GM21737 (cell line): ENCODE measurements at regions not wholly inside any gene's neighbourhood (a gene's known extent, or its start where the extent isn't known, plus 50 kb on each side); places are given as distances from the start of the nearest gene placed in this dataset.
"Not testable (repeated sequence)": the region's sequence is repeated elsewhere in the genome, so short reads cannot be mapped to it uniquely, and the experiment has no call there.

Source experiments
- ATAC-seq: cut with Tn5 transposase; IDR thresholded peaks from one replicate; pipeline ENCODE4 v1.9.1; 2021; ENCODE audit warnings: mild to moderate bottlenecking, moderate library complexity; ENCODE audit not compliant: unreplicated experiment

DNA sequence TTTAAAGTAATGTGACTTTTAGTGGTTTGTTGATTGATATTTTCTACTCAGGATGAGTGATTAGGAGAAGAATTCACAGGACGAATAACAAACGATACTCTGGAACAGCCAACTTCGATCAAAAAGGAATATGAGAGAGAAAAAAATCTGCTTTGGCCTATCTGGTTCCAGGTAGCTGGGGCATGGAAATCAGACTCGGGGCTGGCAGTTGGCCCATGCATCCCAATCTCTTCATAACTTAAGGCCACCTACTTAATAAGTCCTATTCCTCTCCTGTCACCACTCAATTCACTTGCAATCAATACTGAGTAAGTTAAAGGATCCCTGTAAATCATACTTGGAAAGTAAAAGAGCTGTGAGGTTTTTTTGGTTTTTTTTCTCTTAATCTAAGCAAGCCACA is 1116.2 kb downstream of the SORCS3 start:
- no peak for ATAC-seq

DNA sequence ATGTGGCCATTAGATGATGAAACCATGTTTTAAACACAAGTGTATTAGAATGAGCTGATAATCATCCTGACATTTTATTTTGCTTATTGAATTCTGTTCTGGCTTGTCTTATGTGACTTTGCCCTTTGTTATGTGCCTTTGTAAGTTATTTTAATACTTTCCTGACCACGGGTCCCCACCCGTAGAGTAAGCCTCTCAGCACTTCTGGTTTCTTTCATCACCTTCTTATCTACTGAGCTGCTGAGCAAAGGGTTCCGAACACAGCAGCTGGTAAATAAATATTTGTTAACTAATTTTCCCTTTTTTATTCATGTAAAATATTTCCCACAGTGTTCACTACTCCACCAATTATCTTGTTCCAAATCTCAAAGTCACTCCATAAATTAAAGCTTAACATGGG is 1115.3 kb downstream of the SORCS3 start:
- ATAC-seq = no peak

DNA sequence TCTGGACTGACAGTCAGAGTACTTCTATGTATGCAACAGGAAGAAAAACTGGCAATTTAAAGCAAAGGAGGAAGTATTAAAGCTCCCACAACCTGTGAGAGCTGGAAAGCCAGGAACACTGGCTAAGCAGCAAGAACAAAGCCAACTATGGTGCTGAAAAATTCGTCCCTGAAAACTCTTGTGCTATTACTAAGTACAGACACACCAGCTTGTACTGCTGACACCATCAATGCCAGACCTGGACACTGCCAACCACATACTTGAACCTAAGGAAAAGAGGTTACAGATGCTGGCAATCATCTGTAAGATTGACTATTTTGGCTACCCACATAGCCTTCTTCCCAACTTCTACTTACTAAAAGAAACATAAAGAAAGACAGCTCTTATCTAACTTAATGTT is 1110.6 kb downstream of the SORCS3 start:
- no peak for ATAC-seq

DNA sequence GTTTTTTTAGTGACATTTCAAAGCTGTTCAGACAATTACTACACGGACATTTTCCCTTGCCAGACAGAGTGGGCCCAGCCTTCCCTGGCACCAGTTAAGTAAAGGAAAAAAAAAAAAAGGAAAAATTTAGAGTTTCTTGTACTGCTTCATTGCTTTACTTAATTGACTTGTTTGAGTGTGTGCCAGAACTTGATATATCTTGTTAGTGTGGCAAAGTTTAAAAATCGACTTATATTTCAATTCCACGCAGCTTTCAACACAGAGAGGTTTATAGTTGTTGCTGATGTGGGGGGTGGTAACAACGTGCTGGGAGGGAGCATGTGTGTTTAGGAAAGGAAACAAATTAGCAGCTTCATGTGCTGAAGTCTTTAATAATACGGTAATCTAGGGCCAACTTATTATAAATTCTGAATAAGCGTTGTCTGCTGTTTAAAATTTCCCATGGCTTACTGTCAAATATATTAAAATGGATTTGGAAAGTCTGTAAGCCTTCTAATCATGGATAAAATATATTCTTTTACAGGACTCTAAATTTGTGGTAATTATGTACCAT is 1104.6 kb downstream of the SORCS3 start:
- no peak for ATAC-seq

DNA sequence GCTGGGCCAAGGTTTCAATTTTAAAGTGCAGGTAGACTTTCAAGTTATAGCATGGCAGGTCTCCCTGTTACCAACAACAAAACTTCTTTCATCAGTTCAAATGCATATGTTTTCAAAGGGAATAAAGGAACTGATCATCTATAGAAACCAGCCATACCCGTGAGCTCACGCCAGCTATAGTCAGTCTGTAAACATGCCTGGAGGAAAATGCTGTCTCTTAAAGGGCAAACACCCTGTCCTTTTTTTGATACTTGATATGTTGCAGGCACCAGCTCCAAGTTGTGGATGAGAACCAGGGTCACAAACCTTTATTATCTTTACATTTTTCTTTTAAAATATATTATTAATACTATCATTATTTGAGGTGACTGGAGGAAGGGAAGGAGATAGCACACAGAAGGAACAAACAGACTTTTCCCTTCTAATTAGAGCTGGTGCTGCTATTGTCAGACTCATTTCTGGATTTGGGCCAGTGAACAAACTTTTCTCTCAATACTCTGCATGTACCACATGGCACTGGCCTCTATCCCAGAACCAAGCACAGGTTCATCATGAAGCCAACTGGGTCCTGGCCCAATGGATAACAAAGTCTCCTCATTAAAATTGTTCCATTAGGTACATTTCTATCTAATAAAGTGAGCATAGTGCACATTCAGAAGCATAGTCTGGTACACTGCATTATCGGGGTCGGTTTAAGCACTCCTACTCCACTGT is 1102.4 kb downstream of the SORCS3 start:
- ATAC-seq = no peak

DNA sequence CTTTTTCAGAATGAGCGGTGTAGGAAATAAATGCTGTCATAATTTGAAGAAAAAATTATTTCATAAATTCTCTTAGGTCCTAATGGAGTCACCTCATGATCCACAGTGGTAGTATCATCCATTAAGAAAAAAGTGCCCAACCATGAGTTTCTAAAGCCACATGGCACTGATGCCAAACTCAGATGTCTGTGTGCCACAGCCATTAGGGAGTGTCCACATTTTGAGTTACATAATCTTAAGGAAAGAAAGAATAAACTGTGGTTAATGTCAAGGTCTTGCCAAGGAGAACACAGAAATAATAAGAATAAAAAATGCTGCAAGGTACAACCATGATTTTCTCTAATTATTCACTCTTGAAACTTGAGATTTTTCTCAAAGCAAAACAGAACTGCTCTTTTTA is 1101.8 kb downstream of the SORCS3 start:
- no peak for ATAC-seq

DNA sequence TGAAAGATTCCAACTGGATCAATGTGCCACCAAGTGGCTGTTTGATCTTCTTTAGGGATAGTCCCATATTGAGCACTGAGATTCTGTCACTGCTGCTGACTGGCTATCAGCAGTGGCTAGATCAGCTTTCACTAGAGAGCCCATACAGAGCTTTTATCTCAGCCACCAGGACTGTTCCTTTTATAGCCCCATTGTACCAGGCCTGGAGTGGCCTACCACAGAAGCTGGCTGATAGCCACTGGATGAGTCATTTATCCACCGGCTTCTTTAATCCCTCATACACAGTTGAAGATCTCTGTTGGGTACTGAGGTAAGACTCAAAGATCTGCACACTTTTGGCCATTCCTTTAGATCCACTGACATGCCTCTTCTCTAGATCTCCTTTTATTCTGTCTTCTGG is 1101.1 kb downstream of the SORCS3 start:
- ATAC-seq = no peak

DNA sequence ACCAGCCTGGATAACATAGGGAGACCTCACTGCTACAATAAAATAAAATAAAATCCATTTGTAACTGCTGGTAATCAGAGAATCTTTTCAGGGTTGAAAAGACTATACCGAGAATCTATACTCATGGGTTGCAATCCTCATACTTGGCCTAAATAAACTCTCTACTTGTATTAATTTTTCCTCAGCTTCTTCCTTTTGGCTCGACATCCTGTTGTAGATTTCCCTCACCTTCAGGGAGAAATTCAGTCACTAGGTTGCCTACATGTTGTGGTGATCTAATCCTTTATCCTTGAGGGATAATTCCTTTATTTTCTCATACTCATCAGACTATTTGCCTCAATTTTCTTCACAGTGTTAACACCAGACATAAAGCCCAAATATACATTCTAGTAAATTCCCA is 1093.4 kb downstream of the SORCS3 start:
- no peak for ATAC-seq

DNA sequence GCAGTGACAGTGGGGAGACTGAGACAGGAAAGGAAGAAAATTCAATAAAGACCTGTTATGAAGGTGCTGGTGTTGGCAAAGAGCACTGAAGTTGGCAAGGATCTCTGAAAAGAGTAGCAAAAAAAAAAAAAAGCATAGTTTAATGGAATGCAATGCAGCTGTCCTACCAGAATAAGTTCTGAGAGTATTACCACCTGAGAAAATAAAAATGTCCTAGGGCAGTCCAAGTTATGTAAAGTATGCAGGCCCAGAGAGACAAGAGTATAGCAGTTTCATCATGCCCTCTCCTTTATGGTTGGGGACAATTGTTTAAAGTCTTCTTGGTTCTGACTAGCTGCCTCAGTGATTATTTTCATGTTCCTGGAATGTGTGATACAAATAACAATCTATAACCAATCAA is 1092.8 kb downstream of the SORCS3 start:
- ATAC-seq = no peak

DNA sequence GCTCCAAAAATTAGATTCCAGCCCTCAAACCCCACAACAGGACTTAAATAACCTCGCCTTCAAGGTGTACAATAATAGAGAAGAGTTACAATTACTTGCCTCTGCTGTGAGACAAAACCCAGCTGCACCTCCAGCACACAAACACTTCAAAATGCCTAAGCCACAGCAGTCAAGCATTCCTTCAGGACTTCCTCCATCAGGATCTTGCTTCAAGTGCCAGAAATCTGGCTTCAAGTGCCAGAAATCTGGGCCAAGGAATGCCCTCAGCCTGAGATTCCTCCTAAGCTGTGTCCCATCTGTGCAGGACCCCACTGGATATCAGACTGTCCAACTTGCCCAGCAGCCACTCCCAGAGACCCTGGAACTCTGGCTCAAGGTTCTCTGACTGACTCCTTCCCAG is 1088.3 kb downstream of the SORCS3 start:
- ATAC-seq = no peak

DNA sequence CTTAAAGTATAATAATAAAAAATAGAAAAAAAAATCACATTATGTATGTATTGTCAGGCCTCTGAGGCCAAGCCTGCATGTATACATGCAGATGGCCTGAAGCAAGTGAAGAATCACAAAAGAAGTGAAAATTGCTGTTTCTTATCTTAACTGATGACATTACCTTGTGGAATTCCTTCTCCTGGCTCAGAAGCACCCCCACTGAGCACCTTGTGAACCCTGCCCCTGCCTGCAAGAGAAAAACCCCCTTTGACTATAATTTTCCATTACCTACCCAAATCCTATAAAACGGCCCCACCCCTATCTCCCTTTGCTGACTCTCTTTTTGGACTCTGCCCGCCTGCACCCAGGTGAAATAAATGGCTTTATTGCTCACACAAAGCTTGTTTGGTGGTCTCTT is 1086.5 kb downstream of the SORCS3 start:
- not testable (repeated sequence) for ATAC-seq

DNA sequence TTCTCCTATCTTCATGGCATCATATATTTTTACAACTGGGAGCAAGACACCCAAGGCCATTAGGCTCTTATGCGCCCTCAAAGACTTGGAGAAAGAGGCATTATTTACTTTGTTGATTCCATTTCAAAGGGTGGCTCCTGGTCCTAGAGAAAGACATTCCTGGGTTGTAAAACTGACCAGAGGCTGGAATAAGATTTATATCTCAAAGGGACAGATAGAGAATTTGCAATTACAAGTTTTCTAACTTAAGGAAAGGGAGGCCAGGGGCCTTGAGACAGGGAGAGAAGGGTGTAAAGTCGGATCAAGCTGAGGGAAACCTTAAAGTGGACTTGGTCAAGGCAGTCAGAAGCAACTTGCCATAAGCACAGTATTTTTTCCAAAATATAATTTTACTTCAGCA is 1086.0 kb downstream of the SORCS3 start:
- ATAC-seq = no peak

DNA sequence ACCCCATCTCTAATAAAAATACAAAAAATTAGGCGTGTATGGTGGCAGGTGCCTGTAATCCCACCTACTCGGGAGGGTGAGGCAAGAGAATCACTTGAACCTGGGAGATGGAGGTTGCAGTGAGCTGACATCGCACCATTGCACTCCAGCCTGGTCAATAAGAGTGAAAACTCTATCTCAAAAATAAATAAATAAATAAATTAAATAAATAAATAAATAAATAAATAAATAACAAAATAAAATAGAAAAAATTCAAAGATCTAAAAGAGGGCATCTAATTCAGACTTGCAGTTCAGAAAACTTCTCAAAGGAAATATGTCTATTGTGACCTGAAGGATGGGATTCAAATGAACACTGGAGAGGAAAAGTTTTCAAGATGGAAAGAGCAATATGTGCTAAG is 1085.1 kb downstream of the SORCS3 start:
- ATAC-seq = no peak

DNA sequence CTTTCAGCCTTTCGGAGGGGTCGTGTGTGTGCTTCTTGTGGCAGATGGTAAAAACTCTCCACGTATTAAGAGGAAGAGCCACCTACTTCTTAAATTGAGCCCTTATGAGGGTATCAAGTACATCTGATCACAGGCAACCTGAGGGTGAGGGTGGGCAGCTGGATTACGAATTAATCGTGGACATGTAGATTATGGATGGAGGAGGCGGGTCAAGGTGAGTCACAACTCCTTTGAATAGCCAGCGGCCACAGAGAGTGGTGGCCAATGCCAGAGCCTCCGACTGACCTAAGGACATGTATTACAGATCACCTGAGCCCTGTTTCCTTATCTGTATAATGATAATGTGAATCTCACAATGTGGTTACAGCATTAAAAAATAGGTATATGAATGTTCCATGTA is 1083.9 kb downstream of the SORCS3 start:
- ATAC-seq = no peak

DNA sequence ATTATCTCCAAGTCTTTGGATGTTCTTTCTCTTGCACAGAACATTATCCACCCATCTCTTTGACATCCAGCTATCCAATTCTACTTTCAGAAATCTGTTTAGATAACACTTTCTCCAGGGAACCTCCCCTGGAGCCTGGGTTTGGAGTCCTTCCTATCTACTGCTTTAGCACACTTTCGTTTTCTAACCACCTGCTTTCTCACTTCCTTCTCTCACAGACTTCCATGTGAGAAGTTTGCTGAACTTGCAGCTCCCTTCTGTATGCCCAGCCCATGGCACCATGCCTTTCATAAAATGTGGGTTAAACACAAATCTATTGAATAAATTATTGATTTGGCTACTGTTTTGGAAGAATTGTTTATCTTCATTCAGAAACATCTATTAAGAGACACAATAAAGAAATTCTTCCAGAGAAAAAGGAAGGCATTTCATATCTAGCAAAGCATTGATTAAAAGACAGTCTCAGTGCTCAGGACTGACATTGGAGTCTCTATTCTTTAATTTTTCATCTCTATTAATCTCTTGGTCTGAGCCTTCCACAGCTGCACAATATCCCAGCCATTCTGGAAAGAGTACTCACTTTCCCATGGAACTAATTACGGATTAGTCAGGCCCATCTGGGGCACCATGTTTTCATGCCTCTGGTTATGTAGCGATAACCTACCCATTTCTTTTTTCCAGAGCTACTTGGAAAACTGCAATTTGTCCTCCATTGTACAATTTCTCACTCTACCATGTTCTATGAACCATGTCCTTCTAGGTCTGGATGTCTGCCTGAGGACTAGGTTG is 1077.3 kb downstream of the SORCS3 start:
- no peak for ATAC-seq

DNA sequence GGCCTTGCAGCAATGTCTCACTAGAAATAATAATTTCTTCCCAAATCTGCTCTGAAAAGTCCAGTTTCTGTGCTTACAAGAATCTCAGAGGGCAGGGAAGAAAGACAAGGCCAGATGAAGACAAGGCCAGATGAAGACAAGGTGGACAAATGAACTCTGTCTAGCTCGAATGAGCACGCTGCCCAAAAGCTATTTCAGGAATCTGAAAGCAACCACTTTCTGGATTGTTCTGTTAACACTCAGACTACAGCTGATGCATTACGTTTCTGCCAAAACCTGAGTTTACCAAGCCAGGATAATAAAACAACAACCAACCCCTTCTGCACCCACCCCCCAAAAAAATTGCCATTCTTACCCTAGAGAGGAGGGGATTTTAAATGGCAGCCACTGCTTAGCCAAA is 1073.6 kb downstream of the SORCS3 start:
- ATAC-seq = no peak

DNA sequence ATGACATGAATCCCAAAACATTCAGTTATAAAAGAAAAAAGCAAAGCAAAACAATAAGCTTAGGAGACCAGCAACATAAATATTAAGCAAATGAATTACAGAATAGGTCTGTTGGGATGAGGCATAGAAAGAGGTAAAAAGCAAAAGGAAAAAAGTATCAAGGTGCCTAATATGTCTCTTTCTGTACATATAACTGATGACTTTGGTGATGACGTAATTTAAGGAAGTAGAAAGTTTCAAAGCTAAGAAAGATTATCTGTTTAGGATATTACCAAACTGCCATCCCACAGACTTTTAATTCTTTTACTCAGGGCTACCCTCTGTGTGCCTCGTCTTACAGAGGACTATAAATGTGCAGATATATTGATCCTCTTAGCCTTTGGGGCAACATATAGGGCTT is 1066.5 kb downstream of the SORCS3 start:
- ATAC-seq = no peak

DNA sequence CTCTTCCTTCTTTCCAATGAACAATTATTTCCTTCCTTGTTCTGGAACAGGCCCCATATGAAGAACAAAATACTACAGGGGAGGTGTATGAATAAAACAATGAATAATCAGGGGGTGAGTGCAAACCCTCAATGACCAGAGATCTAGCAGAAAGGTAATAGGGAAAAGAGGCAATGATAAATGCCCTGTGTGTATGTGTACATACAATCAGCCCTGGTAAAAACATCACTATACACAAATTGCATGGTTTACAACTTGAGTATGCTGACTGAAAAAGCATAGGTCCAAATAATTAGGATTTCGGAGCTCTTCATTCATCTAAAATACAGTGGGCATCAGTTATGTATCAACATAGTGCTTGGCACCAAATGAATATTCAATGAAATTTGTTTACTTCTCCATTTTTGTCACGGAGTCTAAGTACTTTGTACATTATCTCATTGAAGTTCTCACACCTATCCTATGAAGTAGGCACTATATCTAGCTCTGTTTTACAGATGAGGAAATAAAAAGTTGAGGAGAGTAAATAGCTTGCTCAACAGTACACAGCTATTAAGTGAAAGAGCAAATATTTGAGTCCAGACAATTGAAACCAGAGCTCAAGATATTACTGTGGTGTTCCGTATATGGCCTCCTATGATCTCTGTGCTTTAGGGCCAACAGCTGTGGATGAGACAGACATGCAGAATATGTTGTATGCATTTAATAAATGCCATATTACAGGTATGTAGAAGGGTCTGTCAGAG is 1065.4 kb downstream of the SORCS3 start:
- ATAC-seq = no peak

DNA sequence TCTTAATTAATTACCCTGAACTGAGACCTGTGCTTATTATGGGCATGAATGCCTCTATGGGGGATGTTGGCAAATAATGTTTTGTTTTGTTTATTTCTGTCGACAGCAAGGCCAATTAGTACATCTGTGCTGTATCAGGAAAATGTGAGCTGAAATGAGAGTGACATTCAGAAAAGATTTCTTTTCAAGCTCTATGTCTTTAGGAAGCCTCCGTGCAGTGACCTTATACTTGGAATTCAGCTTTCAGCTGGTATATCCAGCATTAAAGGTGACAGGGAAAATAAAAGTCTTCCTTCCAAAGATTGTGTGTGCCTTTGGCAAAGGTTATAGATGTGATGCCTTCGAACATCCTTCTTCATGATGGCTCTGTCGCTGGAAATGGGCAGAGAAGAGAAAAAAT is 1061.1 kb downstream of the SORCS3 start:
- no peak for ATAC-seq

DNA sequence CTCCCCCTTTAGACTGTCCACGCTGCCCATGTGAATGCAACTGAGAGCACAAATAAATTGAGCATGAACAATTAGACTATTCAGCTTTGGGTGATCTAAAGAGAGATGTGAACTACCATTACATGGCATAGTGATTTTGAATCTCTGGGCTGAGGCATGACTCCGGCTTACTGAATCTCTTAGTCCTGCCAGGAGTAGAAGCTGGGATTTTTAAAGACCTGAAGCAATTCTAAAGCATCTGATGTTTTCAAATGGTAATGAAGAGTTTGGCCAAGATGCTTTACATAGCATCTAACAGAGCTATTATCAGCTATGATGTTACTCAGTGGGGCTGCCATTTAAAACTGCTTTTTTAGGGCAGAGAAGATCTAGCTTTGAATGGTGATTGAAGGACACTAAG is 1059.1 kb downstream of the SORCS3 start:
- ATAC-seq = no peak

DNA sequence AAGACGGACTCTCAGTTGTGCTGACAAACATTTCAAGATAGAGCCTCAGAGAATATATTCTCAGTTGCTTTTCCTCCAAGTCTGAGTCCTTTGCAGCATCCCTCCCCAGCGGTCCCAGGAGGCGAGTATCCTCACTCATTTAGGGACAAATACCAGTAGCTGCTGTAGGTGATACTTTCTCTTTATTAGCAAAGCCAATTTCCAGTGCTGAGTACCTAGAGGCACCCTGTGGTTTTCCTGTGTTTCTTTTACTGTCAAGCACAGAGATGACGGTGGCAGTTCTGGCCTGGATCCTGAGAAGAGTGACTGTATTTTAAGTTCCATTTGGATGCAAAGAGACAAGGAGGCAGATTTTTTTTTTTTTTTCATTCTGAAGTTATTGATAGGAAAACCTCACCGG is 1058.4 kb downstream of the SORCS3 start:
- ATAC-seq = no peak

DNA sequence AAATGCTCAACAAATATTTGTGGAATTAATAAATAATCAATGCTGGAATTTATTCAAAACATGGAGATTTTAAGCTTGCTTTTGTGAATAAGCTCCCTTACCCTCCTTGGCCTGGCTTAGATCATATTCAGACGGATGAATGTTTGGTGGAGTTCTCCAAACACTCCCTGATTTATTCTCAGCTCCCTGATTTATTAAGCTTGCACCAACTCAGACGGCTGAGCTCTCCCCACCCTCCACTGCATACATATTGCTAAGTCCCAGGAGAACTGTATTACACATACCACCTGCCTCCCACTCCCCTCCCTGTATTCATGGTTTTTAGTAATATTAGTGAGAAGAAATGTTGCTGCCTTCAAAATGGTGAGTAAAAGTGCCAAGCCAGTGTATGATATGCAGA is 1057.5 kb downstream of the SORCS3 start:
- ATAC-seq = no peak
